HG03432 (cell line): ENCODE measurements at regions not wholly inside any gene's neighbourhood (a gene's known extent, or its start where the extent isn't known, plus 50 kb on each side); places are given as distances from the start of the nearest gene placed in this dataset.

Experiments used
- ATAC-seq: cut with Tn5 transposase; IDR thresholded peaks from one replicate; pipeline ENCODE4 v1.9.1; 2021; ENCODE audit warnings: mild to moderate bottlenecking, moderate library complexity; ENCODE audit not compliant: unreplicated experiment

GRCh38 chr10:7478727-7479457 is 68.1 kb upstream of the SFMBT2 start:
- no peak for ATAC-seq

- ATAC-seq: no peak
Observed at GRCh38 chr10:7477538-7478334, 66.9 kb upstream of the SFMBT2 start.

- no peak for ATAC-seq
Observed at GRCh38 chr10:7475939-7476338, 65.1 kb upstream of the SFMBT2 start.

GRCh38 chr10:7475046-7475911 is 64.4 kb upstream of the SFMBT2 start:
- ATAC-seq: no peak

GRCh38 chr10:7474388-7474787 is 63.6 kb upstream of the SFMBT2 start:
- ATAC-seq: no peak

- ATAC-seq: no peak
Observed at GRCh38 chr10:7473474-7473873, 62.6 kb upstream of the SFMBT2 start.

GRCh38 chr10:7471720-7472367 is 61.0 kb upstream of the SFMBT2 start:
- peak; percentile 90 for ATAC-seq

GRCh38 chr10:7470371-7470770 is 59.5 kb upstream of the SFMBT2 start:
- ATAC-seq: no peak

GRCh38 chr10:7467031-7467667 is 56.3 kb upstream of the SFMBT2 start:
- ATAC-seq: no peak

- no peak for ATAC-seq
Observed at GRCh38 chr10:7464691-7465090, 53.9 kb upstream of the SFMBT2 start.
